GM19463 (cell line): ENCODE measurements at regions not wholly inside any gene's neighbourhood (a gene's known extent, or its start where the extent isn't known, plus 50 kb on each side); places are given as distances from the start of the nearest gene placed in this dataset.

ENCODE experiments used
- ATAC-seq: cut with Tn5 transposase; IDR thresholded peaks from one replicate; pipeline ENCODE4 v1.9.1; 2021; ENCODE audit warnings: mild to moderate bottlenecking, moderate library complexity; ENCODE audit not compliant: unreplicated experiment

GRCh38 chr1:60156371-60156770 lies 82.8 kb upstream of the C1orf87 start:
- no peak for ATAC-seq

- no peak for ATAC-seq
Observed at GRCh38 chr1:60153961-60154360, 80.4 kb upstream of the C1orf87 start.

- no peak for ATAC-seq
Observed at GRCh38 chr1:60152891-60153290, 79.3 kb upstream of the C1orf87 start.

- no peak for ATAC-seq
Observed at GRCh38 chr1:60151311-60151710, 77.7 kb upstream of the C1orf87 start.

DNA sequence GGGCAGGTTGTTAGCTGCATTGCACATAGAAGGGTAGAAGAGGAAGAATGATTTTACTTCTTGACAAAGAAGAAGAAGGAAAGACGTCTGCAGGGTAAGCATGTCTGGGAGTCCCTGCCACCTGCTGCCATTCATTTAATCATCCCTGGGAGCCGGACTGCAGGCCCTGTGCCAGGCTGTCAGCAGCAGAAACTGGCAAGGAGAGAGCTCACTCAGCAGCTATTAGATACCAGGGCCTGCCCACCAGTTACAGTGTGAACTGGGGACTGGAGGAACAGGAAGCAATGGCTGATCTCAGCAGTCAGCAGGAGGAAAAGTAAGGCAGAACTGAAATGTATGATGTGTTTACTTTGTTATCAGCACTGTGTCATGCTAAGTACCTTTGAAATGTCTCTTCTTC lies 75.7 kb upstream of the C1orf87 start:
- no peak for ATAC-seq

GRCh38 chr1:60146884-60147283 lies 73.3 kb upstream of the C1orf87 start:
- no peak for ATAC-seq

GRCh38 chr1:60145771-60146170 lies 72.2 kb upstream of the C1orf87 start:
- ATAC-seq = no peak

GRCh38 chr1:60141743-60142142 lies 68.2 kb upstream of the C1orf87 start:
- ATAC-seq = no peak

GRCh38 chr1:60141276-60141675 lies 67.7 kb upstream of the C1orf87 start:
- ATAC-seq = no peak

DNA sequence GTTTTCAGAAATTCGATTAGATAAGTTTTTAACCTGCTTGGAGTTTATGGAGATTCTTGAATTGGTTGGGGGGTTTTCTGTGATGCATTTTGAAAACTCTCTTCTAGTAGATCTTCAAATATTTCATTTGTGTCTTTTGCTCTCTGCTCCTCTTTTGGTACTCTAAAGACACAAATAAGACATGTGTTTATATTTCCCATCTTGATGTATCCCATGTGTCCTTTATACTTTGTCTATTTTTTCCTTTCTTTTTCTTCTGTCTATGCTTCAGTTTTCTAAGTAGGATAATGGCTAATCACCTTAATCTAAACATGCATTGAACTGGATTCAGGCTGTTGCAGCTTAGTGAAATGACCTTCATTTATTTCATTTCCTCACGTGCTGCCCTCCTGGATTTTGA lies 63.8 kb upstream of the C1orf87 start:
- ATAC-seq = no peak

GRCh38 chr1:60136395-60136794 lies 62.8 kb upstream of the C1orf87 start:
- ATAC-seq = no peak

DNA sequence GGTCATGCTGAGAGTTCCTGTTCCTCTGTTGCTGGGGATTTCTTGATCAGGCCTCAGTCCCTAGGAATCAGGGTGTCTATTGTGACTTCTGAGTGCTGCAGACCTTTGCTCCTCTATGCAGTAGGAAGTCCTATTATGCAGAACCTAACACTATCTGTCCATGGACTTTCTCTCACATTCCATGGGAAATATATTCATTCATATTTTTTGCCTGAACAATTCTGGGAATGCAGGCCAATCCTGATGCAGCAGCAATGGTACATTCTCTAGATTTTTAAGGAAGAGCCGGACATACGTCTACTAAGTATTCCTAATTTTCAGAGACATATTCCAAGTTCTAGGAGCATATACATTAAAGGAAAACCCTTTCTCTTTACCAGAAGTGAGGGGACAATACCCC lies 61.1 kb upstream of the C1orf87 start:
- ATAC-seq = no peak

- no peak for ATAC-seq
Observed at GRCh38 chr1:60133848-60134247, 60.3 kb upstream of the C1orf87 start.

GRCh38 chr1:60133000-60133673 lies 59.6 kb upstream of the C1orf87 start:
- no peak for ATAC-seq

GRCh38 chr1:60132108-60132507 lies 58.5 kb upstream of the C1orf87 start:
- no peak for ATAC-seq

- no peak for ATAC-seq
Observed at GRCh38 chr1:60130703-60131102, 57.1 kb upstream of the C1orf87 start.

DNA sequence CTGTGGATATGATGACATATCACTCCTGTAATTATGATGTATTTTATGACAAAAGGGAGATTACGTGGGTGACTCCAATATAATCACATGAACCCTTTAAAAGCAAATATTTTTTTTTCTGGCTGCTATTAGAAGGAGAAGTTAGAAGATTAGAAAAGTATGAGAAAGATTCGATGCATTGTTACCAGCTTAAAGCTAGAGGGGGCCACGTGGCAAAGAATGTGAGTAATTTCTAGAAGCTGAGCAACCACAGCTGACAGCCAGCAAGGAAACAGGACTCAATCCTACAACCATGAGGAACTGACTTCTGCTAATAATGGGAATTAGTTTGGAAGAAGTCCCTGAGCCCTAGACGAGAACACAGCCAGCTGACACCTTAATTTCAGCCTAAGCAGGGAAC lies 56.3 kb upstream of the C1orf87 start:
- ATAC-seq = no peak

DNA sequence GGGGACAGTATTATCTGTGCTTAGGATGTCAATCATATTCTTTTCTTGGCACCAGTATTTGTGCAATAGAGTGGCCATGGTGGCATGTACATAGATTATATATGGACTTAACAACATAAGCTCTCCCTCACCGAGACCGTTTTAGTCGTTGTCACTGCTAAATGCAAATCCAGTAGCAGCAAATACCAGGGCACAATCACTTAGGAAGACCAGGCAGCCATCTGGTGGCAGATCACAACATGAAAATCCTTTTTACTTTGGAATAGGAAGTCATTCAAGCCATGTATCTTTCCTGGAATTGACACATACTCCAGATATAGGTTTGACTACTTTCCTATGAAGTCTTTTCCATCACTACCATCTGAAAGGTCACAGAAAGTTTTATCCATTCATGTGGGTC lies 53.2 kb upstream of the C1orf87 start:
- no peak for ATAC-seq
